ENCODE measurements at regions not wholly inside any gene's neighbourhood (a gene's known extent, or its start where the extent isn't known, plus 50 kb on each side); places are given as distances from the start of the nearest gene placed in this dataset.

DNA sequence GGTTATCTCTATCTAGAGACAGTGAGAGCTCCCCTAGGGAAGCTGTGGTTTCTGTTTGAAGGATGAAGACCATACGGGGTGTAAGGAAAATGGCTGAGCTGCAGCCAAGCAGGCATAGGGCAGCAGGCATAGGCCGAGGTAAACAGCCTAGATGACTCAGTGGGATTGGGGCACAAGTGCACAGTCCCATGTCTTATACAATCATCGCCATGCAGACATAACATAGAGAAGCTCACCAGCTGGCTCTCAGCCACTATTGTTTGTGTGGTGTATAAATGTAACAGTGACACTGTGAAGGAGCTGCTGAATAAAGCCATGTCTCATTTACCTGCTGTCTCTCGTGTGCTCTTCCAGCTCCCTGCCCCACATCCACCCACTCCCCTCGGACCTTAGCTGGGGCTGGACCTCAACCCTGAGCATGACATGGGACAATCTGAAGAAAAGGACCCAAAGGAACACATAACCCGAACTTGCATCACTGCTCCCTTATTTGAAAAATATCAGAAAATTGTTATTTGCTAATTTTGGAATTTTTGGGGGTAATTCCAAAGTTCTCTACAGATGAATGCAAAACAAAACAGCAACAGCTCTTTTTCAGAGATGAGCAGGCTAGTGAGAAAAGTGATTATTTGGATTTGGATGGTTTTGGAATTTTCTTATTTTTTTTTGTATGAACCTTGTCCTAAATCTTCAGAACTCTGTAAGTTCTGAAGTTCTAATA is 582.7 kb downstream of the REEP3 start:
- CTCF ChIA-PET = no interaction called here

DNA sequence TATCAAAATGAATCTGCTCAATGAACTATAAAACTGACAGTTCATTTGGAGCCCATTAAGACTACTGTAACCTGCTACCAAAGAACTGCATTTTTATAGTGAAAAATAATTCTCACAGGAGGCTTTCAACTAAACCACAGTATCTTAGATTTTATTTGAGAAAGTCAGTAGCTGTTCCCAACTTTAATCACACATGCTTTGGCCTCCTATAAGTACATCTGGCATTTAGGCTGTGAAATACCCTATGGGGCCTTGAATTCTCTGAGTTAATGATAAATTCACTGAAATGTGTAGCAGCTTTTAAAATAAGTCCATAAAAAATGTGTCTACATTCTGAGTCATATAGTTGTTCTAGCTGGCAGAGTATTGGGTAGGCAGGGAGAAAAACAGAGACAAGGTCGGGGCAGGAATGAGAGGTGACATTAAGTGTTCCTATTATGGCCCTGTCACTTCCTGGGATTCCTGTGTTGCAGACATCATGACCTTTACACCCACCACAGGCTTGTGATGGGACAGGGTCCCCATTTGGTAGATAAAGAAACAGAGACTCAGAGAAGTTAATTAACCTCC is 588.8 kb downstream of the REEP3 start:
- ATAC-seq (ENCODE audit: low read depth) = no peak
- Mint-ChIP-seq H3K27ac (no peak overlapping the region), H3K4me1 (peaks cover 12% of the 10 kb centered on the region), H3K27me3 (no peaks in the 10 kb centered on the region), H3K36me3 (ENCODE audit: low read depth) (no peaks in the 10 kb centered on the region), H3K9me3 (no peaks in the 10 kb centered on the region), H3K4me3 (no peak overlapping the region)
- ChIA-PET CTCF (no interaction called here), POLR2A (no interaction called here)
- DNase-seq = no peak
- intact Hi-C loops (cut with micrococcal nuclease) = no loop called here
- TF ChIP-seq, protein P1, sequence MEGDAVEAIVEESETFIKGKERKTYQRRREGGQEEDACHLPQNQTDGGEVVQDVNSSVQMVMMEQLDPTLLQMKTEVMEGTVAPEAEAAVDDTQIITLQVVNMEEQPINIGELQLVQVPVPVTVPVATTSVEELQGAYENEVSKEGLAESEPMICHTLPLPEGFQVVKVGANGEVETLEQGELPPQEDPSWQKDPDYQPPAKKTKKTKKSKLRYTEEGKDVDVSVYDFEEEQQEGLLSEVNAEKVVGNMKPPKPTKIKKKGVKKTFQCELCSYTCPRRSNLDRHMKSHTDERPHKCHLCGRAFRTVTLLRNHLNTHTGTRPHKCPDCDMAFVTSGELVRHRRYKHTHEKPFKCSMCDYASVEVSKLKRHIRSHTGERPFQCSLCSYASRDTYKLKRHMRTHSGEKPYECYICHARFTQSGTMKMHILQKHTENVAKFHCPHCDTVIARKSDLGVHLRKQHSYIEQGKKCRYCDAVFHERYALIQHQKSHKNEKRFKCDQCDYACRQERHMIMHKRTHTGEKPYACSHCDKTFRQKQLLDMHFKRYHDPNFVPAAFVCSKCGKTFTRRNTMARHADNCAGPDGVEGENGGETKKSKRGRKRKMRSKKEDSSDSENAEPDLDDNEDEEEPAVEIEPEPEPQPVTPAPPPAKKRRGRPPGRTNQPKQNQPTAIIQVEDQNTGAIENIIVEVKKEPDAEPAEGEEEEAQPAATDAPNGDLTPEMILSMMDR (IDR thresholded peaks at IDR 0.05) = no peak

More for the DNA sequence above, 582.7 kb downstream of the REEP3 start:
- Mint-ChIP-seq H3K4me1 (no peaks in the 10 kb centered on the region), H3K9me3 (no peaks in the 10 kb centered on the region), H3K36me3 (ENCODE audit: low read depth) (no peaks in the 10 kb centered on the region), H3K27ac (no peak overlapping the region), H3K4me3 (no peak overlapping the region), H3K27me3 (no peaks in the 10 kb centered on the region)
- ATAC-seq (ENCODE audit: low read depth) (no peak), DNase-seq (no peak)
- intact Hi-C loops (cut with micrococcal nuclease) = no loop called here
- POLR2A ChIA-PET = no interaction called here
- TF ChIP-seq, protein P1 (IDR thresholded peaks at IDR 0.05) = no peak

- intact Hi-C loops (cut with micrococcal nuclease) = no loop called here
- no peaks in the 10 kb centered on the region for H3K27me3 Mint-ChIP-seq
- peak overlapping the region; percentile 47 for H3K4me3 Mint-ChIP-seq
- ChIA-PET POLR2A (no interaction called here), CTCF (no interaction called here)
- ATAC-seq (ENCODE audit: low read depth) = no peak
- TF ChIP-seq, protein P1 (IDR thresholded peaks at IDR 0.05) = no peak
- no peak overlapping the region for H3K27ac Mint-ChIP-seq
- DNase-seq = no peak
- H3K4me1 Mint-ChIP-seq = peaks cover 12% of the 10 kb centered on the region
- no peaks in the 10 kb centered on the region for H3K36me3 Mint-ChIP-seq (ENCODE audit: low read depth)
- no peaks in the 10 kb centered on the region for H3K9me3 Mint-ChIP-seq
Observed at GRCh38 chr10:64112701-64113355, 591.6 kb downstream of the REEP3 start.

DNA sequence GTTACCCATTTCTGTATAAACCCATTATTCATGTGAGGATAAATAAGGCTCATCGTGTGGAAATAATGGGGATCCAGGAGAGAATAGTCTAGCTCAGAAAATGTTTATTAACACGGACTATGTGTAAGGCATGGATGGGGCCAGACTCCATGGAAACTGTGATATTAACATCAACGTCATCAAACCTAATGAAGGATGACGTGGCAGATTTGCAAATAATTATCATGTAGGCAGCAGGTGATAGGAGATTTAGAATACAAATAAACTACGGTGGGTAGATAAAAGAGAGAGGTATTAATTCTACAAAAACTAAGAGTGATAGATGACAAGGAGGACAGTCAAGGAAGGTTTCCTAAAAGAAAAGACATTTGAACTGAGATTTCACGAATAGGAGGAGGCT is 592.2 kb downstream of the REEP3 start:
- TF ChIP-seq, protein P1 (IDR thresholded peaks at IDR 0.05) = no peak
- POLR2A ChIA-PET = no interaction called here
- Mint-ChIP-seq H3K36me3 (ENCODE audit: low read depth) (no peaks in the 10 kb centered on the region), H3K9me3 (no peaks in the 10 kb centered on the region), H3K27ac (no peak overlapping the region), H3K27me3 (no peaks in the 10 kb centered on the region), H3K4me3 (no peak overlapping the region), H3K4me1 (peaks cover 12% of the 10 kb centered on the region)
- ATAC-seq (ENCODE audit: low read depth) (no peak), DNase-seq (no peak)
- intact Hi-C loops (cut with micrococcal nuclease) = no loop called here
- CTCF ChIA-PET = no interaction called here

- no peak for ATAC-seq (ENCODE audit: low read depth)
- H3K36me3 Mint-ChIP-seq (ENCODE audit: low read depth) = no peaks in the 10 kb centered on the region
- ChIA-PET CTCF (no interaction called here), POLR2A (no interaction called here)
- no peak overlapping the region for H3K4me3 Mint-ChIP-seq
- no peaks in the 10 kb centered on the region for H3K9me3 Mint-ChIP-seq
- intact Hi-C loops (cut with micrococcal nuclease) = no loop called here
- H3K27ac Mint-ChIP-seq = no peak overlapping the region
- DNase-seq = no peak
- TF ChIP-seq, protein P1 (IDR thresholded peaks at IDR 0.05) = no peak
- H3K27me3 Mint-ChIP-seq = no peaks in the 10 kb centered on the region
- peaks cover 12% of the 10 kb centered on the region for H3K4me1 Mint-ChIP-seq
Observed at GRCh38 chr10:64113792-64114191, 592.6 kb downstream of the REEP3 start.
